Epithelial cell of proximal tubule (primary cell): ENCODE measurements at regions not wholly inside any gene's neighbourhood (a gene's known extent, or its start where the extent isn't known, plus 50 kb on each side); places are given as distances from the start of the nearest gene placed in this dataset.

ENCODE experiments used
- DNase-seq: peaks from one replicate; pipeline ENCODE4 v3.0.0-alpha.2; 2011; ENCODE audit warnings: low read depth
- H3K4me3 ChIP-seq: 2 replicates; pipeline ENCODE4 v1.5.1; 2011; ENCODE audit warnings: low read depth, mild to moderate bottlenecking, low read length
- CTCF ChIP-seq: conservative IDR thresholded peaks from 2 replicates; pipeline ENCODE4 v1.5.1; 2012; ENCODE audit warnings: low read depth, mild to moderate bottlenecking, low read length

DNA sequence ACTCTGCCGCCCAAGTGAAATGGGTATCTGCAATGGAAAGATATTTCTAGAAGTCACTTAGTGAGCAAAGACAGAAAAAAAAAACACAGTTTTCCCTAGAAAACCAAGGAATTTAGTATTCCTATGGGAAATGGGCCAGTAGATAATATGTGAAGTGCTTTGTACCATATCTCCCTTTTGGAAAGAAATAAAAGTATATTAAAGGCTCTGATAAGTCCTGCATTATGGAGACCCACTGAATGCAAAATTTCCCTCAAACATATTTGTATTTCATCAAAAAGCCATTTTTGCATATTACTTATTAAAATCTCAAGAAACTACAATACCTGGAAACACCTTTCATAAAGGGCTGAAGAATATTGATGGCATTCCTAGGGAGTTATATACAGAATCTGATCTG, 51.6 kb upstream of the DYNLRB2 start:
- TF ChIP-seq CTCF, result no peak
- DNase-seq, result no peak
- no peak overlapping the region for H3K4me3 ChIP-seq

- DNase-seq, result no peak
- no peak overlapping the region for H3K4me3 ChIP-seq
- TF ChIP-seq CTCF, result no peak
These were observed 52.6 kb upstream of the DYNLRB2 start for GRCh38 chr16:80488167-80488566.

- no peak for TF ChIP-seq CTCF
- no peak overlapping the region for H3K4me3 ChIP-seq
- DNase-seq, result no peak
These were observed 60.1 kb upstream of the DYNLRB2 start for GRCh38 chr16:80480664-80481063.

DNA sequence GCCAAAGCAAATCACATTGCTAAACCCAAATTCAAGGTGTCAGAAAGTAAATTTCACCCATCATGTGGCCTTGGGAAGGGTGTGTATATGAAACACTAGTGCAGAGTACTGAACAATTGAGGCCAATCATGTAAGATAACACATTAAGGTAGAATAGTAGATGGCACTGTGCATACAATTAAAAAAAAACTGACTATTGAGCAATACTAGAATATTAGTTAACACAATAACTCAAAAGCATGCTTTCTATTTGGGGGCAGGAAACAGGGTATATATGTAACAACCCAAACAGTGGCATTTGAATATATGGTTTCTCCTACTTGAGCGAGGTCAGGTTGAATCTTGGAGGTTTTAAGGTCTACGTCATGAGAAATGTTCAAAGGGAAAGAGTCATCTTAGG, 63.0 kb upstream of the DYNLRB2 start:
- no peak overlapping the region for H3K4me3 ChIP-seq
- DNase-seq, result no peak
- TF ChIP-seq CTCF, result no peak

DNA sequence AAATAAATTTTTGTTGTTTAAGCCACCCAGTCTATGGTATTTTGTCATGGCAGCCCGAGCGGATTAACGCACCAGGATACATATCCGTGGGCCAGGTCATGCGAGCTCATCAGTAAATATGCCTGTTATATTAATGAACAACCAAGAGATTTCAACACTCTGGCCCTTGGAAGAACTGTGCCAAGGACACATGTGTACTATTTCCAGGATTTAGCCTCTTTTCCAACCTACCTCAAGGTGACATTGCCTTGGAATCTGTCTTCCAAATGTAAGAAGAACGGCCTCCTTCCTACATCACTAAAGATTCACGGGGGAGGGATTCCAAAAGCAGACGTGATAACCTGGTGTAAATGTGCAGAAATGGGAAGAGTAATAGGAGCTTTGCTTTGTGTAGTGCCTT, 72.8 kb upstream of the DYNLRB2 start:
- no peak overlapping the region for H3K4me3 ChIP-seq
- no peak for TF ChIP-seq CTCF
- DNase-seq, result peak; percentile 27

GRCh38 chr16:80466024-80466987, 74.5 kb upstream of the DYNLRB2 start:
- DNase-seq, result peak; percentile 6
- no peak overlapping the region for H3K4me3 ChIP-seq
- TF ChIP-seq CTCF, result peak; percentile 93

DNA sequence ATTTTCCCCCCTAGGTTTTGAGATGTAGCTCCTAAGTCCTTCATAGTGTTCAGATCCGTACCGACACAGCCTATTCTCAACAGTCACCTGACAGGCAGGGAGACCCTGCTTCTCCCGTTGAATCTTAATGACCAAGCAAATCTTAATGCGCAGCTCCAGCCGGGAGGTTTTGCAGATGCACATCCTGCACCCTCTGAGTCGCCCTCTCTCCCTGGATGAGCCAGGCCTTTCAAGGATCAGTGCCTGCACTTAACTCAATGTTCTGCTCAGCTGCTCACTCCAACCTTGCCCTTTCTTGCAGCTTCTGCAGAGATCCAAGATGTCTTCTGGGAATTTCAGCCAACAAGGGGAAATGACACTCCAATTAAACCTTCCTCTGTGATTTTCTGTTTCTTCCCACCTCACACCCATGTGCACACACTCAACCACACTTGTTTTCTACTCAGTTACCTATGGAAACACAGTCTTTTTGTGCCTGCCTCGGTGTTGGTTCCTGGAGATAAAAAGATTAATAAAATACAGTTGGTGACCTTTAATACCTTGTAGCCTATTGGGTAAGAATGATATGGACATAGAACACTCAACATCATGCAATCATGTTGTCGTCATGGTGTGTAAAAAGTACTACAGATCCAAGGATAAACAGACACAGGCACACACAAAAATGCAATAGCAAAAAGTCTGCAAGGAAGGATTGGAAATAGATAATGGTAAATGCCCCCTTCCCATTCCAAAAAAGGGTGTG, 76.9 kb upstream of the DYNLRB2 start:
- no peak overlapping the region for H3K4me3 ChIP-seq
- peak; percentile 59 for DNase-seq
- TF ChIP-seq CTCF, result no peak
